ENCODE measurements at regions not wholly inside any gene's neighbourhood (a gene's known extent, or its start where the extent isn't known, plus 50 kb on each side); places are given as distances from the start of the nearest gene placed in this dataset.

DNA sequence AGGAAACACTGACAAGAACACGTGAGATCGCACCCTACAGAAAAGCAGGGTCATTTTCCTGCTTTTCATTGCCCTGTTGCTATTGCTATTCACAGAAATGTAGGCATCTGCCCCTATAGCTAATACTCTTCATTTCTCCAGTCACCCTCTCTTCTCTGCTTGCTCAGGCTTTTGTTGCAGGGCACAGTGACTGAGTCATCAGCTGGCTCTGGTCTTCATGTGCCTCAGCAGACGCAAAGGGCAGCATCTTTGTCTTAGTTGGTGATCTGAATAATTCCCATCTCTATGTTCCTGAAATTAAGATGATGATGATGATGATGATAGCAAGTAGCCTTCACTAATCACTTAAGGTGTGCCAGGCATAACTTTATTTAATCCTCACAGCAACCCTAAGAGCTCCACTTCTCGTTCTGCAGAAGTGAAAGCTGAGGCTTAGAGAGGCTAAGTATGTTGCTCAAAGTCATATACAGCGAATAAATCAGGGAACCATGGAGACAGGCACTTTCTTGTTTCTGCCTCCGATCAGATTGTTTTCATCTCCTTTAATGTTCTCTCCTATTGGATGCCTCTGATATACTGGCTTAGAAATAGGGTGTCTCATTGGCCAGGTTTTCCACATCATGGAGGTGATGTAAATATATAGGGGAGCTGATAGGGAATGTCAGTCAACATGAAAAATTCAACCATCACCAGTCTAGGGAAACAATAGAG lies 133.0 kb upstream of the STK32A start:
- TF ChIP-seq, protein P1, sequence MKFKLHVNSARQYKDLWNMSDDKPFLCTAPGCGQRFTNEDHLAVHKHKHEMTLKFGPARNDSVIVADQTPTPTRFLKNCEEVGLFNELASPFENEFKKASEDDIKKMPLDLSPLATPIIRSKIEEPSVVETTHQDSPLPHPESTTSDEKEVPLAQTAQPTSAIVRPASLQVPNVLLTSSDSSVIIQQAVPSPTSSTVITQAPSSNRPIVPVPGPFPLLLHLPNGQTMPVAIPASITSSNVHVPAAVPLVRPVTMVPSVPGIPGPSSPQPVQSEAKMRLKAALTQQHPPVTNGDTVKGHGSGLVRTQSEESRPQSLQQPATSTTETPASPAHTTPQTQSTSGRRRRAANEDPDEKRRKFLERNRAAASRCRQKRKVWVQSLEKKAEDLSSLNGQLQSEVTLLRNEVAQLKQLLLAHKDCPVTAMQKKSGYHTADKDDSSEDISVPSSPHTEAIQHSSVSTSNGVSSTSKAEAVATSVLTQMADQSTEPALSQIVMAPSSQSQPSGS (CRISPR knock-in tag; IDR thresholded peaks at IDR 0.05; ENCODE audit: borderline replicate concordance, low read depth), result no peak
- TF ChIP-seq, protein P2, sequence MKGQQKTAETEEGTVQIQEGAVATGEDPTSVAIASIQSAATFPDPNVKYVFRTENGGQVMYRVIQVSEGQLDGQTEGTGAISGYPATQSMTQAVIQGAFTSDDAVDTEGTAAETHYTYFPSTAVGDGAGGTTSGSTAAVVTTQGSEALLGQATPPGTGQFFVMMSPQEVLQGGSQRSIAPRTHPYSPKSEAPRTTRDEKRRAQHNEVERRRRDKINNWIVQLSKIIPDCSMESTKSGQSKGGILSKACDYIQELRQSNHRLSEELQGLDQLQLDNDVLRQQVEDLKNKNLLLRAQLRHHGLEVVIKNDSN (CRISPR knock-in tag; IDR thresholded peaks at IDR 0.05), result no peak
- TF ChIP-seq PRRX2 (CRISPR knock-in tag; IDR thresholded peaks at IDR 0.05) (no peak), FOXJ3 (CRISPR knock-in tag; IDR thresholded peaks at IDR 0.05; ENCODE audit: borderline replicate concordance) (no peak), FOXK1 (CRISPR knock-in tag; IDR thresholded peaks at IDR 0.05) (no peak), CBFB (CRISPR knock-in tag; IDR thresholded peaks at IDR 0.05; ENCODE audit: low read depth) (no peak), CREM (CRISPR knock-in tag; IDR thresholded peaks at IDR 0.05) (no peak), ZNF219 (CRISPR knock-in tag; IDR thresholded peaks at IDR 0.05; ENCODE audit: borderline replicate concordance) (no peak)
- TF ChIP-seq, protein P3, sequence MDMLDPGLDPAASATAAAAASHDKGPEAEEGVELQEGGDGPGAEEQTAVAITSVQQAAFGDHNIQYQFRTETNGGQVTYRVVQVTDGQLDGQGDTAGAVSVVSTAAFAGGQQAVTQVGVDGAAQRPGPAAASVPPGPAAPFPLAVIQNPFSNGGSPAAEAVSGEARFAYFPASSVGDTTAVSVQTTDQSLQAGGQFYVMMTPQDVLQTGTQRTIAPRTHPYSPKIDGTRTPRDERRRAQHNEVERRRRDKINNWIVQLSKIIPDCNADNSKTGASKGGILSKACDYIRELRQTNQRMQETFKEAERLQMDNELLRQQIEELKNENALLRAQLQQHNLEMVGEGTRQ (CRISPR knock-in tag; IDR thresholded peaks at IDR 0.05), result no peak
- TF ChIP-seq, protein P4, sequence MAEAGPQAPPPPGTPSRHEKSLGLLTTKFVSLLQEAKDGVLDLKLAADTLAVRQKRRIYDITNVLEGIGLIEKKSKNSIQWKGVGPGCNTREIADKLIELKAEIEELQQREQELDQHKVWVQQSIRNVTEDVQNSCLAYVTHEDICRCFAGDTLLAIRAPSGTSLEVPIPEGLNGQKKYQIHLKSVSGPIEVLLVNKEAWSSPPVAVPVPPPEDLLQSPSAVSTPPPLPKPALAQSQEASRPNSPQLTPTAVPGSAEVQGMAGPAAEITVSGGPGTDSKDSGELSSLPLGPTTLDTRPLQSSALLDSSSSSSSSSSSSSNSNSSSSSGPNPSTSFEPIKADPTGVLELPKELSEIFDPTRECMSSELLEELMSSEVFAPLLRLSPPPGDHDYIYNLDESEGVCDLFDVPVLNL (CRISPR knock-in tag; IDR thresholded peaks at IDR 0.05; ENCODE audit: borderline replicate concordance, low read depth), result no peak
- TF ChIP-seq, protein P5, sequence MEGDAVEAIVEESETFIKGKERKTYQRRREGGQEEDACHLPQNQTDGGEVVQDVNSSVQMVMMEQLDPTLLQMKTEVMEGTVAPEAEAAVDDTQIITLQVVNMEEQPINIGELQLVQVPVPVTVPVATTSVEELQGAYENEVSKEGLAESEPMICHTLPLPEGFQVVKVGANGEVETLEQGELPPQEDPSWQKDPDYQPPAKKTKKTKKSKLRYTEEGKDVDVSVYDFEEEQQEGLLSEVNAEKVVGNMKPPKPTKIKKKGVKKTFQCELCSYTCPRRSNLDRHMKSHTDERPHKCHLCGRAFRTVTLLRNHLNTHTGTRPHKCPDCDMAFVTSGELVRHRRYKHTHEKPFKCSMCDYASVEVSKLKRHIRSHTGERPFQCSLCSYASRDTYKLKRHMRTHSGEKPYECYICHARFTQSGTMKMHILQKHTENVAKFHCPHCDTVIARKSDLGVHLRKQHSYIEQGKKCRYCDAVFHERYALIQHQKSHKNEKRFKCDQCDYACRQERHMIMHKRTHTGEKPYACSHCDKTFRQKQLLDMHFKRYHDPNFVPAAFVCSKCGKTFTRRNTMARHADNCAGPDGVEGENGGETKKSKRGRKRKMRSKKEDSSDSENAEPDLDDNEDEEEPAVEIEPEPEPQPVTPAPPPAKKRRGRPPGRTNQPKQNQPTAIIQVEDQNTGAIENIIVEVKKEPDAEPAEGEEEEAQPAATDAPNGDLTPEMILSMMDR (IDR thresholded peaks at IDR 0.05), result no peak
- TF ChIP-seq, protein P6, sequence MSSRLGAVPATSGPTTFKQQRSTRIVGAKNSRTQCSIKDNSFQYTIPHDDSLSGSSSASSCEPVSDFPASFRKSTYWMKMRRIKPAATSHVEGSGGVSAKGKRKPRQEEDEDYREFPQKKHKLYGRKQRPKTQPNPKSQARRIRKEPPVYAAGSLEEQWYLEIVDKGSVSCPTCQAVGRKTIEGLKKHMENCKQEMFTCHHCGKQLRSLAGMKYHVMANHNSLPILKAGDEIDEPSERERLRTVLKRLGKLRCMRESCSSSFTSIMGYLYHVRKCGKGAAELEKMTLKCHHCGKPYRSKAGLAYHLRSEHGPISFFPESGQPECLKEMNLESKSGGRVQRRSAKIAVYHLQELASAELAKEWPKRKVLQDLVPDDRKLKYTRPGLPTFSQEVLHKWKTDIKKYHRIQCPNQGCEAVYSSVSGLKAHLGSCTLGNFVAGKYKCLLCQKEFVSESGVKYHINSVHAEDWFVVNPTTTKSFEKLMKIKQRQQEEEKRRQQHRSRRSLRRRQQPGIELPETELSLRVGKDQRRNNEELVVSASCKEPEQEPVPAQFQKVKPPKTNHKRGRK (CRISPR knock-in tag; IDR thresholded peaks at IDR 0.05; ENCODE audit: borderline replicate concordance), result no peak
- TF ChIP-seq, protein P7, sequence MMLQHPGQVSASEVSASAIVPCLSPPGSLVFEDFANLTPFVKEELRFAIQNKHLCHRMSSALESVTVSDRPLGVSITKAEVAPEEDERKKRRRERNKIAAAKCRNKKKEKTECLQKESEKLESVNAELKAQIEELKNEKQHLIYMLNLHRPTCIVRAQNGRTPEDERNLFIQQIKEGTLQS (CRISPR knock-in tag; conservative IDR thresholded peaks at IDR 0.05), result no peak

Measured in WTC11 (cell line).